Osteoblast (primary cell): ENCODE measurements at regions not wholly inside any gene's neighbourhood (a gene's known extent, or its start where the extent isn't known, plus 50 kb on each side); places are given as distances from the start of the nearest gene placed in this dataset.

Experiments used
- DNase-seq: peaks from one replicate; pipeline ENCODE4 v3.0.0; 2011; ENCODE audit warnings: low spot score, mixed read lengths; ENCODE audit not compliant: insufficient read length; ENCODE audit errors: missing footprints
- H2AFZ ChIP-seq: 2 replicates; pipeline ENCODE4 v1.6.0; 2011; ENCODE audit warnings: mild to moderate bottlenecking, low read length
- H3K27ac ChIP-seq: 2 replicates; pipeline ENCODE4 v1.5.1; 2011; ENCODE audit warnings: mild to moderate bottlenecking, low read depth, low read length, moderate library complexity
- H3K27me3 ChIP-seq: 2 replicates; pipeline ENCODE4 v1.6.0; 2012; ENCODE audit warnings: mild to moderate bottlenecking, control low read depth, inconsistent platforms, low read length, moderate library complexity; ENCODE audit not compliant: insufficient read depth
- H3K36me3 ChIP-seq: 2 replicates; pipeline ENCODE4 v1.5.1; 2011; ENCODE audit warnings: mild to moderate bottlenecking, low read length, control low read depth, moderate library complexity; ENCODE audit not compliant: insufficient read depth
- H3K4me1 ChIP-seq: 2 replicates; pipeline ENCODE4 v1.5.1; 2011; ENCODE audit warnings: mild to moderate bottlenecking, low read length, control low read depth, moderate library complexity; ENCODE audit not compliant: insufficient read depth
- H3K4me2 ChIP-seq: 2 replicates; pipeline ENCODE4 v1.6.0; 2011; ENCODE audit warnings: mild to moderate bottlenecking, low read length; ENCODE audit not compliant: insufficient read depth
- H3K4me3 ChIP-seq: fragments of 200-600 bp; sonication (generic); 3 replicates; pipeline ENCODE4 v1.5.1; 2012; ENCODE audit warnings: mild to moderate bottlenecking, low read length, inconsistent platforms; ENCODE audit not compliant: insufficient read depth
- H3K79me2 ChIP-seq: 2 replicates; pipeline ENCODE4 v1.6.0; 2012; ENCODE audit warnings: mild to moderate bottlenecking, low read length, control low read depth, inconsistent platforms; ENCODE audit not compliant: insufficient read depth
- H3K9me3 ChIP-seq: 2 replicates; pipeline ENCODE4 v1.5.1; 2011; ENCODE audit warnings: low read depth, low read length, control low read depth
- H4K20me1 ChIP-seq: 2 replicates; pipeline ENCODE4 v1.6.0; 2012; ENCODE audit warnings: mild to moderate bottlenecking, low read length, control low read depth; ENCODE audit not compliant: insufficient read depth
- CTCF ChIP-seq: IDR thresholded peaks from 2 replicates; pipeline ENCODE4 v1.5.1; 2011; ENCODE audit warnings: mild to moderate bottlenecking, low read depth, low read length, moderate library complexity; ENCODE audit errors: extremely low read depth

GRCh38 chr10:10096296-10096695 lies 921.4 kb upstream of the CELF2 start:
- no peak for TF ChIP-seq CTCF
- no peaks in the 10 kb centered on the region for H3K9me3 ChIP-seq
- no peak overlapping the region for H2AFZ ChIP-seq
- no peaks in the 10 kb centered on the region for H4K20me1 ChIP-seq
- H3K4me1 ChIP-seq = no peaks in the 10 kb centered on the region
- H3K27me3 ChIP-seq = no peaks in the 10 kb centered on the region
- no peak overlapping the region for H3K4me2 ChIP-seq
- H3K4me3 ChIP-seq = no peak overlapping the region
- no peaks in the 10 kb centered on the region for H3K79me2 ChIP-seq
- H3K27ac ChIP-seq = no peak overlapping the region
- no peak for DNase-seq
- no peaks in the 10 kb centered on the region for H3K36me3 ChIP-seq

- Histone ChIP-seq H3K4me1 (no peaks in the 10 kb centered on the region), H3K4me2 (no peak overlapping the region), H3K27me3 (no peaks in the 10 kb centered on the region), H4K20me1 (no peaks in the 10 kb centered on the region), H3K4me3 (no peak overlapping the region), H3K79me2 (no peaks in the 10 kb centered on the region), H3K36me3 (no peaks in the 10 kb centered on the region), H3K27ac (no peak overlapping the region), H3K9me3 (peaks cover 3% of the 10 kb centered on the region), H2AFZ (no peak overlapping the region)
- no peak for TF ChIP-seq CTCF
- DNase-seq = no peak
These were observed 920.8 kb upstream of the CELF2 start for GRCh38 chr10:10096898-10097297.

- TF ChIP-seq CTCF = no peak
- peaks cover 4% of the 10 kb centered on the region for H3K9me3 ChIP-seq
- no peaks in the 10 kb centered on the region for H3K27me3 ChIP-seq
- no peak overlapping the region for H3K27ac ChIP-seq
- no peaks in the 10 kb centered on the region for H3K79me2 ChIP-seq
- H3K4me1 ChIP-seq = no peaks in the 10 kb centered on the region
- DNase-seq = no peak
- no peaks in the 10 kb centered on the region for H3K36me3 ChIP-seq
- no peak overlapping the region for H2AFZ ChIP-seq
- no peak overlapping the region for H3K4me2 ChIP-seq
- H4K20me1 ChIP-seq = no peaks in the 10 kb centered on the region
- H3K4me3 ChIP-seq = no peak overlapping the region
These were observed 916.6 kb upstream of the CELF2 start for GRCh38 chr10:10101106-10101505.

- DNase-seq = no peak
- H3K27me3 ChIP-seq = no peaks in the 10 kb centered on the region
- no peak overlapping the region for H3K4me3 ChIP-seq
- H2AFZ ChIP-seq = no peak overlapping the region
- H3K79me2 ChIP-seq = no peaks in the 10 kb centered on the region
- H3K4me1 ChIP-seq = no peaks in the 10 kb centered on the region
- TF ChIP-seq CTCF = no peak
- H4K20me1 ChIP-seq = no peaks in the 10 kb centered on the region
- no peaks in the 10 kb centered on the region for H3K9me3 ChIP-seq
- H3K27ac ChIP-seq = no peak overlapping the region
- H3K36me3 ChIP-seq = no peaks in the 10 kb centered on the region
- no peak overlapping the region for H3K4me2 ChIP-seq
These were observed 906.7 kb upstream of the CELF2 start for GRCh38 chr10:10110844-10111490.
